ENCODE measurements at regions not wholly inside any gene's neighbourhood (a gene's known extent, or its start where the extent isn't known, plus 50 kb on each side); places are given as distances from the start of the nearest gene placed in this dataset.
"Not testable (repeated sequence)": the region's sequence is repeated elsewhere in the genome, so short reads cannot be mapped to it uniquely, and the experiment has no call there.

GRCh38 chr18:30698571-30698970, 344.0 kb downstream of the DSC3 start:
- DNase-seq = no peak

- DNase-seq = no peak
Observed at GRCh38 chr18:30696201-30696600, 346.3 kb downstream of the DSC3 start.

DNA sequence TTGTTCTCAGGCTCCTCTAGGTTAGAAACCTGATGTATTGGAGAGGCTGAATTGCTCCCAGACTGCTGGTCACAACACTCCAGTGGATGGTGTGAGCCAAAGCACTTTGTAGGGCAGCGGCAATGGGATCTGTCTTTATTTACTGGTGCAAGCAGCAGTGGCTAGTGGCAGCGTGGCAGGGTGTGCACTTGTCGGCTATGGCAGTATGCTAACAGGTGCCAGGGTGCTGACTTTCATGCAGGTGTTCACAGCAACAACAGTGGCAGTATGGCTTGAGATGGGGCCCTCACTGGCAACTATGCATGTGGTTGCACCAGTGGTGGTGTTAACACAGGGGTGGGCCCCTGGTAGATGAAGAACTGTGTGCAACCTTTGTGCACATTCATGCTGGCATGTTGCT, 347.8 kb downstream of the DSC3 start:
- DNase-seq = no peak

- no peak for DNase-seq
Observed at GRCh38 chr18:30689216-30689615, 353.3 kb downstream of the DSC3 start.

DNA sequence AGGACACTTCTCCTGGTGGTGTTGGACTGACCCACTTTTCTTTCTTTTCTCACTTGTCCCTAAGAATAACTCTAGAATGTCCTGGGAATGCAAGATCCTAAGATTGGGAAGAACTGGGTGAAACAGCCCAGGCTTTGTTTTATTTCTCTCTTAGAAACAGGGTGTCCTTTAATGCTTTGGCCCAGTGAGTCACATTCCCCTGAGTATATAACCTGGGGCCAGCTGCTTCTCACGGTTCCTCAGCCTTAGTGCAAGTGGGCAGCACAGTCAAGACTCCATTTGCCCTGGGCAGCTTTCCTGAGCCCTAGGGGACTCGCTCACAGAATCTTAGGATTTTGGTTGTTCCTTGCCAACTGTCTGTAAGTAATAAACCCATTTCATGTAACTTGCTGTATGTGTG, 355.0 kb downstream of the DSC3 start:
- no peak for DNase-seq

DNA sequence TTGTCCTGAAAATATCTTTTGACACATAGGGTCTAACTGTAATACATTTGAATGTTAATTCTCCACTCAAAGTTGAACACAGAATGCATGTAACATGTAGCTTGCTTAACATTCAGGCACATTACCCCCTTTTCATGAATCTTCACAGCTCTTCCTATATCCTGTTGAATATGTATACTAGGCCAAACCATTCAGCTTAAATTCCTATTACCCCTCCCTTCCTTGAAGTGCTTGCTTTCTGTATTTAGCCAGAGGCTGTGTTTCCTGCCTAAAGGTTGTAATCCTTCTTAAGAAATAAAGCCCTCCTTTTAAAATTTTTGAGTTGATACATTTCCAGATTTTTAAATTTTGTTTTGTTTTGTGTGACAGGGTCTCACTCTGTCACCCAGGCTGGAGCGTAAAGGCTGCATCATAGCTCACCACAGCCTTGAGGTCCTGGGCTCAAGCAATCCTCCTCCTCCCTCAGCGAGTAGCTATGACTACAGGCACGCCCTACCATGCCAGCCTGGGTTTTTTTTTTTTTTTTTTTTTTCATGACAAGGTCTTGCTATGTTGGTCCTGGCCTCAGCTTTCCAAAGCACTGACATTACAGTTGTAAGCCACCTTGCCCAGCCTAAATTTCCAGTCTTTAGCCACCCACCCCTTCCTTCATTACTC, 357.6 kb downstream of the DSC3 start:
- no peak for DNase-seq

GRCh38 chr18:30683836-30684235, 358.7 kb downstream of the DSC3 start:
- no peak for DNase-seq

- no peak for DNase-seq
Observed at GRCh38 chr18:30682672-30683071, 359.9 kb downstream of the DSC3 start.

GRCh38 chr18:30679285-30679930, 363.1 kb downstream of the DSC3 start:
- no peak for DNase-seq

GRCh38 chr18:30677813-30678212, 364.7 kb downstream of the DSC3 start:
- not testable (repeated sequence) for DNase-seq

DNA sequence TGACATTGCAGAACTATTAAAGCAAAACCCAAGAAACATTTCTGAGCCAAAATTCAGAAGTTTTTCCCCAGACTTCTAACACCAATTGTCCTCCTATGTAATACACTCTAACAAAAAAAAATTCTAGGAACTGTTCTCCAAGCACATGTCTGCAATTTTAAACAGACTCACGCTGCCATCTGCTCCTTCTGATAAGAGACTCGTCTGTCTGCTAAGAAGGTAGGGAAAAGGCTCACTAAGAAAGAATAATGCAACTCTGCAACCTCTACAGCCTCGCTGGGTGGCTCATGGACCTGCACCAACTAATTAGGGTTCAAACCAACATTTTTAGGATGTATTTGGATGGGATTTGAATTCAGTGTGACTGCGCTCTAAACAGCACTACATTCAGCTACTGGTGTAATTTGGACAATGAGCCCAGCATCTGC, 366.5 kb downstream of the DSC3 start:
- DNase-seq = no peak

- DNase-seq = no peak
Observed at GRCh38 chr18:30675493-30675892, 367.0 kb downstream of the DSC3 start.

GRCh38 chr18:30675072-30675471, 367.5 kb downstream of the DSC3 start:
- DNase-seq = no peak

- no peak for DNase-seq
Observed at GRCh38 chr18:30674596-30674995, 367.9 kb downstream of the DSC3 start.

DNA sequence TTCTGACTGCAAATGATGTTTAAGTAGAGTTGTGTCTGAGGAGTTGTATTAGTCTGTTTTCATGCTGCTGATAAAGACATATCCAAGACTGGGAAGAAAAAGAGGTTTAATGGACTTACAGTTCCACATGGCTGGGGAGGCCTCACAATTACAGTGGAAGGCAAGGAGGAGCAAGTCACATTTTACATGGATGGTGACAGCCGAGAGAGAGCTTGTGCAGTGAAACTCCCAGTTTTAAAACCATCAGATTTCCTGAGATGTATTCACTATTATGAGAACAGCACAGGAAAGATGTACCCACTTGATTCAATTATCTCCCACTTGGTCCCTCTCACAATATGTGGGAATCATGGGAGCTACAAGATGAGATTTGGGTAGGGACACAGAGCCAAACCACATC, 370.1 kb downstream of the DSC3 start:
- not testable (repeated sequence) for DNase-seq

DNA sequence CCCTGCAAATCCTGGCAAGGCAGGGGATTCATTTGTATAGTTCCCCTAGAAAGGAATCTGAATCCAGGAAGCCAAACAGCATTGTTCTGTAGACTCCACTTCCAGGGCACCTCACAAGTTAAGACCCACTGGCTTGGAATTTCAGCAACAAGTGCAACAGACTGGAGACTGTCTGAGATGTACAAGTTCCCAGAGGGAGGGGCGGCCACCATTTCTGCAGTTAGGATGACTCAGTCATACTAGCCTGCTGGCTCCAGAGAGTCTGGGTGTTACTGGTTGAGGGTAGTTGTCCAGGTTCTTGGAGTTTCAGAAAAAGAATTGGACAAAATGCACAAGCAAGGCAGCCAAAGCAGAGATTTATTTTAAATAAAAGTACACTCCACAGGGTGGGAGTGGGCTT, 384.2 kb downstream of the DSC3 start:
- no peak for DNase-seq

DNA sequence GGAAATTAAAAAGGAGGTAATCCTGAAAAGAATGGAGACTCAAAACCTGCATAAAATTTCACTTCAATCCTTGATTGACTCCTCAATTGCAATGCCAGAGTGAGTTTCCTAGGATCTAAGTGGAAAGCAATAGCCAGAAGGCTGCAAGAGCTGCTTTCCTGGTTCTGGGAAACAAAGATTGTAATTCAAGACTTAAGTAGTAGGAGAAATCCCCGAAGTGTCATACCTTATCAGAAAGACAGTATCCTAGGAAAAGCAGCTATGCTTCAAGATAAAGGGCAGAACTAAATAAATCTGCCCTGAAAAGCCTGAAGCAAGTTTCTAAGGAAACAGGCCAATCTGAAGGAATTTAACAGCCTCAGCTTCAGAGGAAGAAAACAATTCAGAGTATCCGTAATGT, 390.2 kb downstream of the DSC3 start:
- no peak for DNase-seq

DNA sequence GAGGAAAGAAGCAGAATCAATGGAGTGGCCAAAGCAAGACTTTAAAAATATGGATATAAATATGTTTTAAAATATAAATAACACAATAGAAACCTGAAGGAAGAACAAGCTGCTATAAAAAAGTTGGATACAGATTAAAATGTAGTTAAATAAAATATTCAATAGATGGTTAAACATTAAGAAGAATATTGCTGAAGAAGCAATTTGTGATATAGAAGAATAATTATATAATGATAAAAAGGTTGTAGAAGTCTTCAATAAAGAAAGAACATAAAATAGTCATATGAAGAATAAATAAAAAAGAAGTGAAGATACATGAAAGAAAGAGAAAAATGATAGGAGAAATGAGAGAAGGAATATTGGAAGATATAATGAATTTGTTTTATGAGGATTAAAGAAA, 392.0 kb downstream of the DSC3 start:
- DNase-seq = no peak

DNA sequence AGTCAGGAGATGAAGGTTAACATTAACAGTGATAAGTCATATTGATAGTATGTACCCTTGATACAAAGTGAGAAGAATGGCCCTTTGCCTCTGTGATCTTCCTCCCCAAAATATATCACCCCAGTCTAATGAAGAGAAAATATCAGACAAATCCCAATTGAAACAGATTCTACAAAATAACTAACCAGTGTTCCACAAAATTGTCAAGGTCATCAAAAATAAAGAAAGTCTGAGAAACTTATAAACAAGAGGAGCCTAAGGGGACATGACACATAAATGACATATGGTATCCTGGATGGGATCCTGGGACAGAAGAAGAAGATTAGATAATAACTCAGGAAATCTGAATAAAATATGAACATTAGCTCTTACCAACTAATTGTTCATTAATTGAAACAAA, 398.4 kb downstream of the DSC3 start:
- DNase-seq = no peak

GRCh38 chr18:30639361-30639760, 403.2 kb downstream of the DSC3 start:
- DNase-seq = no peak

DNA sequence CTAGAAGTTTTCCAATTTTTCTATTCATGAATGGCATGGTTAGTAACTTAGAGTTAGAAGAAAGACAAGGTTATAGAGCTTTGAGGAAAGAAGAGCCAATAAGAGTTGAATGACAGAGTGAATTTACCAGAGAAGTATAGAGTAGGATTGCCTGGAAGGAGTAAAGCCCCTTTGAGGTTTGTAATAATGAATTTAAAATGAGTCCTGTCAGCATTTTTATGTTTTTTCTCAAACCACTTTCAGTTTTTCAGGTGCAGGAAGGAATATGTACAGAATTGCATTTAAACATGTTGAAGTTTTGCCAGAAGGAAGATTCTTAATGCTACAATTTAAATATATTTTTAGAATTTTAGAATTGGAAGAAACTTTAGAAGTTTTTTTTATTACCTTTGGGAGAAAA, 408.3 kb downstream of the DSC3 start:
- no peak for DNase-seq

DNA sequence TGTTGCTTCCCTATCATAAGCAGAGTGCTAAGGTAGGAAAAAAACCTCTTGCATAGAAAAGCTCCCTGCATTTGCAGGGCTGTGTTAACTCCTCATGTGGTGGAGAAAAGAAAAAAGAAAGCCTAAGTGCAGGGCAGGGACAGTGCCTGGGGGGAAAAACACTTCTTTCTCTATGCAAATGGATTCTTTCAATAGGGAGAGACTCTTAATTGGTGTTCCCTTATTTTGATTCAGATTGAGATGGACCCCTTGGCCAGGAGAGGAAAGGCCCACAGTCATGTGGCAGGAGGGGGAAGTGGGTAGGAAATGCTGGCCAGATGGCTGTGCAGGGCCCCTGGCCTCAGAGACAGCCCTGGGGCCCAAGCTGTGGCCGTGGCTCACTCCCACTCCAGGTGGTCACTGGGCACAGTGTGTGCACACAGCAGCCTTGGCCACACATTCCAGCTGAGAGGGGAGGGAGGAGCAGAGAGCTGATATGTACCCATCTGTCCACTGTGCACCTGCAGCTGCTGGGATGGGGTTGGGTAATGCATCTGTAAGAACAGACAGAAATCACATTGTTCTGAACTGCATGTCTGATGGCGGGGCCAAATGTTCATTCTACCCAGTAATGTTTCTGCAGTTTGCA, 410.4 kb downstream of the DSC3 start:
- no peak for DNase-seq

DNA sequence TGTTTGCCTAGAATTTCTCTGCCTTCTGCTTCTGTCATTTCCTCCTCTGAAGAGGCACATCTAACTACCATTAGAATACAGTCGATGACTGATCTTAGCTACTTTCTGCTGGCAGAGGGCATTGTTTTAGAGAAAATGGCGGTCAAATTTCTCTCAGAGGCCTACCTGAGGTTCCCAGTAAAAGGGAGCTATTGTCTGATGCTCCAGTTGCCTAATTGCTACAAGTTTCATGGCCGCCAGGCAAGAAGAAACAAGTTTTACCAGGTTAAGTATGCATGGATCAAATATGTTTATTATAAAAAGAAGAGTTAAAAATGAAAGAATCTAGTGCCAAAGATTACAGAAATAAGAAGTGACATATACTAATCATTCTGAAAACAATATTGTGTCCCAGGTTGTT, 416.6 kb downstream of the DSC3 start:
- DNase-seq = no peak

GRCh38 chr18:30623401-30624065, 419.0 kb downstream of the DSC3 start:
- no peak for DNase-seq

Data from T-helper 2 cell (primary cell).